ENCODE measurements at regions not wholly inside any gene's neighbourhood (a gene's known extent, or its start where the extent isn't known, plus 50 kb on each side); places are given as distances from the start of the nearest gene placed in this dataset.

- no peak for TF ChIP-seq MYBL2 (CRISPR knock-in tag; IDR thresholded peaks at IDR 0.05)
- no peak for TF ChIP-seq ZNF232 (CRISPR knock-in tag; IDR thresholded peaks at IDR 0.05)
- no peak for TF ChIP-seq FOXK1 (CRISPR knock-in tag; IDR thresholded peaks at IDR 0.05)
These were observed 390.7 kb downstream of the NPHP4 start (continued) for GRCh38 chr1:5601516-5601915.

GRCh38 chr1:5599541-5599940 lies 392.7 kb downstream of the NPHP4 start:
- no peak for ATAC-seq
- Mint-ChIP-seq H3K36me3 (peaks cover 84% of the 10 kb centered on the region), H3K9me3 (peaks cover 85% of the 10 kb centered on the region), H3K27ac (no peak overlapping the region), H3K27me3 (ENCODE audit: low read depth) (peaks cover 27% of the 10 kb centered on the region), H3K4me3 (no peak overlapping the region), H3K4me1 (no peaks in the 10 kb centered on the region)
- ChIA-PET POLR2A (interaction anchor here (0.7 kb wide), 1 partner anchor 450 kb away, joined by 4 read pairs; no protein-coding TSS in a partner anchor), CTCF (no interaction called here)
- TF ChIP-seq CBFB (CRISPR knock-in tag; IDR thresholded peaks at IDR 0.05; ENCODE audit: low read depth): no peak
- no peak for TF ChIP-seq GTF2I (CRISPR knock-in tag; conservative IDR thresholded peaks at IDR 0.05)
- no peak for TF ChIP-seq ZNF317 (CRISPR knock-in tag; IDR thresholded peaks at IDR 0.05; ENCODE audit: borderline replicate concordance, low read depth)
- TF ChIP-seq SMAD4 (CRISPR knock-in tag; IDR thresholded peaks at IDR 0.05): no peak
- no peak for TF ChIP-seq ATF6 (CRISPR knock-in tag; IDR thresholded peaks at IDR 0.05)
- no peak for TF ChIP-seq MLX (CRISPR knock-in tag; IDR thresholded peaks at IDR 0.05)
- no peak for TF ChIP-seq ELF4 (CRISPR knock-in tag; IDR thresholded peaks at IDR 0.05; ENCODE audit: low read depth)
- no peak for TF ChIP-seq ERG (CRISPR knock-in tag; IDR thresholded peaks at IDR 0.05)
- no peak for TF ChIP-seq RELA (CRISPR knock-in tag; IDR thresholded peaks at IDR 0.05; ENCODE audit: borderline replicate concordance)
- TF ChIP-seq PRRX2 (CRISPR knock-in tag; IDR thresholded peaks at IDR 0.05): no peak
- no peak for TF ChIP-seq NR3C1 (CRISPR knock-in tag; conservative IDR thresholded peaks at IDR 0.05; ENCODE audit: low read depth)
- no peak for TF ChIP-seq NFYB (CRISPR knock-in tag; conservative IDR thresholded peaks at IDR 0.05; ENCODE audit: low read depth)
- TF ChIP-seq USF1 (CRISPR knock-in tag; IDR thresholded peaks at IDR 0.05): no peak
- no peak for TF ChIP-seq NFATC4 (CRISPR knock-in tag; IDR thresholded peaks at IDR 0.05)
- no peak for TF ChIP-seq PRDM15 (CRISPR knock-in tag; IDR thresholded peaks at IDR 0.05)
- no peak for TF ChIP-seq FOXP1 (CRISPR knock-in tag; IDR thresholded peaks at IDR 0.05; ENCODE audit: borderline replicate concordance)
- DNase-seq (ENCODE audit: low spot score): no peak

Measured in WTC11 (cell line).